ENCODE measurements at regions not wholly inside any gene's neighbourhood (a gene's known extent, or its start where the extent isn't known, plus 50 kb on each side); places are given as distances from the start of the nearest gene placed in this dataset.

DNA sequence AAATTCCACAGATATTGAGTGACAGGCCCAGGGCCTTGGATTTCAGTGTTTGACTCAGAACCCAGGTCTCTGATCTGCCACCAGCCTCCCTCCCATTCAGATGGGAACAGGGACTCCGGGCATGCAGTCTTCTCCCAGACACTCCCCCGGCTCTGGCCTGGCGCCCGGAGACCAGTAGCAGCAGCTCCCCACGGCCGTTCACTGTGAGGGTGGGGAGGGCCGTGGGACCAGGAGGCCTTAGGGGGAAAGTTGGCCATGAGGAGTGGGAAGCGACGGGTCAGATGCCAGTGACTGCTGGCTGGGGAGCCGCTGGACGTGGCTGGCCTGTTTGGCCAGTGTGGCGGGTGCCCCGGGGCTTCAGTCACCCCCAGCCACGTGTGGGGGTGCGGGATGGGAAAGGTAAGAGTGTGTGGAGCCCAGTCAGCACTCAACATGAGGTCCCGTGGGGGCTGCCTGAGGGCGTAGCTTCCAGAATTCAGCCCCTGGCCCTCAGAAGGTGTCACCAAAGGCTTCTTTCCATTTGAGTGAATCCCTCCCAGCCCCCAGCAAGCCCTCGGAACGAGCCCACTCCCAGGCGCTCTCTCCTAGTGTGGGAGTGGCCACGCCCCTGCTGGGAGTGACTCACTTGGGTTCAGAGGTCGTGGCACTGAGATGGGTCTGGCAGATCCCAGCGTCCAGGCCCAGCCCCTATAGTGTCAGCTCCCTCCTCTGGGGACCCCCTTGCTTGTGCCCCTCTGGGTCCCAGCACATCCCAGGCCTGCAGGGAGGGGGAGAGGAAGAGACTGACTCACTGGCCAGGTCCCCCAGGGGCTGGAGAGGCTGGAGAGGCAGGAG, 309.4 kb downstream of the SEC14L1 start (continued):
- TF ChIP-seq, protein P1, sequence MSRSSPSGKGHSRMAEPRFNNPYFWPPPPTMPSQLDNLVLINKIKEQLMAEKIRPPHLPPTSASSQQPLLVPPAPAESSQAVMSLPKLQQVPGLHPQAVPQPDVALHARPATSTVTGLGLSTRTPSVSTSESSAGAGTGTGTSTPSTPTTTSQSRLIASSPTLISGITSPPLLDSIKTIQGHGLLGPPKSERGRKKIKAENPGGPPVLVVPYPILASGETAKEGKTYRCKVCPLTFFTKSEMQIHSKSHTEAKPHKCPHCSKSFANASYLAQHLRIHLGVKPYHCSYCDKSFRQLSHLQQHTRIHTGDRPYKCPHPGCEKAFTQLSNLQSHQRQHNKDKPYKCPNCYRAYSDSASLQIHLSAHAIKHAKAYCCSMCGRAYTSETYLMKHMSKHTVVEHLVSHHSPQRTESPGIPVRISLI (CRISPR knock-in tag; IDR thresholded peaks at IDR 0.05; ENCODE audit: borderline replicate concordance) = peak; percentile 14; the same call in 1 of the 2 replicates
- TF ChIP-seq GLI4 (CRISPR knock-in tag; IDR thresholded peaks at IDR 0.05; ENCODE audit: borderline replicate concordance) (no peak), ZNF790 (CRISPR knock-in tag; IDR thresholded peaks at IDR 0.05; ENCODE audit: borderline replicate concordance) (no peak), ADNP (CRISPR knock-in tag; IDR thresholded peaks at IDR 0.05) (0 out of 2 replicates have a peak, but pooled peaks have one; percentile 59), SMYD3 (CRISPR knock-in tag; IDR thresholded peaks at IDR 0.05) (no peak), ZSCAN25 (CRISPR knock-in tag; IDR thresholded peaks at IDR 0.05) (peak; percentile 78; the same call in 1 of the 2 replicates), ATF7 (IDR thresholded peaks at IDR 0.05) (no peak), ATF7 (CRISPR knock-in tag; IDR thresholded peaks at IDR 0.05) (no peak), ZNF598 (CRISPR knock-in tag; IDR thresholded peaks at IDR 0.05; ENCODE audit: borderline replicate concordance) (0 out of 2 replicates have a peak, but pooled peaks have one; percentile 58), SSRP1 (CRISPR knock-in tag; IDR thresholded peaks at IDR 0.05) (peak; percentile 85; the same call in 1 of the 2 replicates), PCBP2 (optimal IDR thresholded peaks at IDR 0.05; ENCODE audit: low read depth, low read length, poor library complexity, severe bottlenecking) (peak; percentile 18), KDM5B (CRISPR knock-in tag; IDR thresholded peaks at IDR 0.05; ENCODE audit: borderline replicate concordance) (0 out of 2 replicates have a peak, but pooled peaks have one; percentile 41), ZNF83 (CRISPR knock-in tag; IDR thresholded peaks at IDR 0.05; ENCODE audit: borderline replicate concordance) (no peak; the same call in 1 of the 2 replicates), ZNF12 (CRISPR knock-in tag; IDR thresholded peaks at IDR 0.05) (peak; percentile 61; the same call in 1 of the 2 replicates), ZMYM4 (CRISPR knock-in tag; IDR thresholded peaks at IDR 0.05) (peak; percentile 61), REPIN1 (CRISPR knock-in tag; IDR thresholded peaks at IDR 0.05; ENCODE audit: borderline replicate concordance, low read depth) (no peak; the same call in 1 of the 2 replicates), ARNT2 (CRISPR knock-in tag; IDR thresholded peaks at IDR 0.05; ENCODE audit: low read depth) (no peak), DMAP1 (CRISPR knock-in tag; IDR thresholded peaks at IDR 0.05) (peak; percentile 65), FOXJ3 (CRISPR knock-in tag; IDR thresholded peaks at IDR 0.05; ENCODE audit: borderline replicate concordance) (0 out of 2 replicates have a peak, but pooled peaks have one; percentile 39), HBP1 (CRISPR knock-in tag; IDR thresholded peaks at IDR 0.05; ENCODE audit: low read depth) (0 out of 2 replicates have a peak, but pooled peaks have one; percentile 28), ZNF589 (CRISPR knock-in tag; conservative IDR thresholded peaks at IDR 0.05) (no peak), ZNF337 (CRISPR knock-in tag; IDR thresholded peaks at IDR 0.05; ENCODE audit: borderline replicate concordance, low read depth) (no peak), ZFAT (CRISPR knock-in tag; conservative IDR thresholded peaks at IDR 0.05) (no peak), ZC3H4 (CRISPR knock-in tag; IDR thresholded peaks at IDR 0.05; ENCODE audit: borderline replicate concordance) (no peak)
- TF ChIP-seq, protein P2, sequence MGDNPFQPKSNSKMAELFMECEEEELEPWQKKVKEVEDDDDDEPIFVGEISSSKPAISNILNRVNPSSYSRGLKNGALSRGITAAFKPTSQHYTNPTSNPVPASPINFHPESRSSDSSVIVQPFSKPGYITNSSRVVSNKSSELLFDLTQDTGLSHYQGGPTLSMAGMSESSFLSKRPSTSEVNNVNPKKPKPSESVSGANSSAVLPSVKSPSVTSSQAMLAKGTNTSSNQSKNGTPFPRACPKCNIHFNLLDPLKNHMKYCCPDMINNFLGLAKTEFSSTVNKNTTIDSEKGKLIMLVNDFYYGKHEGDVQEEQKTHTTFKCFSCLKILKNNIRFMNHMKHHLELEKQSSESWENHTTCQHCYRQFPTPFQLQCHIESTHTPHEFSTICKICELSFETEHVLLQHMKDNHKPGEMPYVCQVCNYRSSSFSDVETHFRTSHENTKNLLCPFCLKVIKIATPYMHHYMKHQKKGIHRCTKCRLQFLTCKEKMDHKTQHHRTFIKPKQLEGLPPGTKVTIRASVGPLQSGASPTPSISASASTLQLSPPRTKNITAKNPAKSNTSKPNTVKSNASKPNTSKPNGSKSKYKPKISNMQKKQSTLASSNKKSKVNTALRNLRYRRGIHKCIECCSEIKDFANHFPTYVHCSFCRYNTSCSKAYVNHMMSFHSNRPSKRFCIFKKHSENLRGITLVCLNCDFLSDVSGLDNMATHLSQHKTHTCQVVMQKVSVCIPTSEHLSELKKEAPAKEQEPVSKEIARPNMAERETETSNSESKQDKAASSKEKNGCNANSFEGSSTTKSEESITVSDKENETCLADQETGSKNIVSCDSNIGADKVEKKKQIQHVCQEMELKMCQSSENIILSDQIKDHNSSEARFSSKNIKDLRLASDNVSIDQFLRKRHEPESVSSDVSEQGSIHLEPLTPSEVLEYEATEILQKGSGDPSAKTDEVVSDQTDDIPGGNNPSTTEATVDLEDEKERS (CRISPR knock-in tag; IDR thresholded peaks at IDR 0.05) = peak; percentile 55; the same call in 1 of the 2 replicates

Measured in HepG2 (cell line).